ENCODE measurements at regions not wholly inside any gene's neighbourhood (a gene's known extent, or its start where the extent isn't known, plus 50 kb on each side); places are given as distances from the start of the nearest gene placed in this dataset.

- no peak for DNase-seq
- H3K27me3 ChIP-seq = no peaks in the 10 kb centered on the region
- H3K4me3 ChIP-seq = no peak overlapping the region
- H3K27ac ChIP-seq = no peak overlapping the region
- intact Hi-C loops (cut with DNase I; ENCODE audit: low total_unique reads) = no loop called here
- WGBS, 2 donors = 65 to 68% methylated on average over 1 of the region's 1 CpG
- no peaks in the 10 kb centered on the region for H3K9me3 ChIP-seq
- no peaks in the 10 kb centered on the region for H3K36me3 ChIP-seq (ENCODE audit: low read depth, missing control alignments)
- no peak for TF ChIP-seq POLR2A (IDR thresholded peaks at IDR 0.05)
- TF ChIP-seq, protein P1, sequence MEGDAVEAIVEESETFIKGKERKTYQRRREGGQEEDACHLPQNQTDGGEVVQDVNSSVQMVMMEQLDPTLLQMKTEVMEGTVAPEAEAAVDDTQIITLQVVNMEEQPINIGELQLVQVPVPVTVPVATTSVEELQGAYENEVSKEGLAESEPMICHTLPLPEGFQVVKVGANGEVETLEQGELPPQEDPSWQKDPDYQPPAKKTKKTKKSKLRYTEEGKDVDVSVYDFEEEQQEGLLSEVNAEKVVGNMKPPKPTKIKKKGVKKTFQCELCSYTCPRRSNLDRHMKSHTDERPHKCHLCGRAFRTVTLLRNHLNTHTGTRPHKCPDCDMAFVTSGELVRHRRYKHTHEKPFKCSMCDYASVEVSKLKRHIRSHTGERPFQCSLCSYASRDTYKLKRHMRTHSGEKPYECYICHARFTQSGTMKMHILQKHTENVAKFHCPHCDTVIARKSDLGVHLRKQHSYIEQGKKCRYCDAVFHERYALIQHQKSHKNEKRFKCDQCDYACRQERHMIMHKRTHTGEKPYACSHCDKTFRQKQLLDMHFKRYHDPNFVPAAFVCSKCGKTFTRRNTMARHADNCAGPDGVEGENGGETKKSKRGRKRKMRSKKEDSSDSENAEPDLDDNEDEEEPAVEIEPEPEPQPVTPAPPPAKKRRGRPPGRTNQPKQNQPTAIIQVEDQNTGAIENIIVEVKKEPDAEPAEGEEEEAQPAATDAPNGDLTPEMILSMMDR (IDR thresholded peaks at IDR 0.05) = no peak
- no peaks in the 10 kb centered on the region for H3K4me1 ChIP-seq
Observed at GRCh38 chr14:53531730-53532129, 378.6 kb upstream of the DDHD1 start.

- Histone ChIP-seq H3K36me3 (ENCODE audit: low read depth, missing control alignments) (no peaks in the 10 kb centered on the region), H3K27me3 (no peaks in the 10 kb centered on the region), H3K9me3 (no peaks in the 10 kb centered on the region), H3K4me3 (no peak overlapping the region), H3K4me1 (no peaks in the 10 kb centered on the region), H3K27ac (no peak overlapping the region)
- no peak for DNase-seq
- intact Hi-C loops (cut with DNase I; ENCODE audit: low total_unique reads) = no loop called here
- no peak for TF ChIP-seq POLR2A (IDR thresholded peaks at IDR 0.05)
- TF ChIP-seq, protein P1 (IDR thresholded peaks at IDR 0.05) = no peak
- WGBS, 2 donors = 90 to 100% methylated on average over 1 of the region's 1 CpG
Observed at GRCh38 chr14:53531156-53531555, 378.0 kb upstream of the DDHD1 start.

DNA sequence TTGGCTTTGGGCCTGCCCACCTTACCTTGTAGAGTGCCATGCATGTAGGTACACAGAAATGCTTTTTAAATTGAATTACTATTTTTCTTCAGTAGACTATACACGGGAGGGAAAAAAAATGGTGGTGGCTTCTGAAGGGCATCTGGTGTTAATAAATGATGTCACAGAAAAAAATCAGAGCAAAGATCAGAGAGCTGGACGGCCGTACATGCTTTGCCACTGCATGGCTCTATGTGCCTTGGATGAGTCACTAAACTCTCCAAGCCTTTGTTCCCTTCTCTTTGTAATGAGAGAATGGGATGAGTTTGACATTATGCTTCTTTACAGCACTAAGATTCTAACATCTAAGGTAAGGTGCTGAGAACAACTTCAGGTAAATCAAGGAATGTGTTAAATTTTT is 376.4 kb upstream of the DDHD1 start:
- intact Hi-C loops (cut with DNase I; ENCODE audit: low total_unique reads) = no loop called here
- H3K9me3 ChIP-seq = no peaks in the 10 kb centered on the region
- WGBS, 2 donors = 92 to 100% methylated on average over 3 of the region's 3 CpGs
- H3K36me3 ChIP-seq (ENCODE audit: low read depth, missing control alignments) = no peaks in the 10 kb centered on the region
- H3K27me3 ChIP-seq = no peaks in the 10 kb centered on the region
- H3K27ac ChIP-seq = no peak overlapping the region
- H3K4me1 ChIP-seq = no peaks in the 10 kb centered on the region
- H3K4me3 ChIP-seq = no peak overlapping the region
- DNase-seq = no peak
- TF ChIP-seq, protein P1 (IDR thresholded peaks at IDR 0.05) = no peak
- TF ChIP-seq POLR2A (IDR thresholded peaks at IDR 0.05) = no peak

- 91 to 94% methylated on average over 2 of the region's 2 CpGs for WGBS, 2 donors
- Histone ChIP-seq H3K27me3 (no peaks in the 10 kb centered on the region), H3K9me3 (no peaks in the 10 kb centered on the region), H3K4me1 (no peaks in the 10 kb centered on the region), H3K4me3 (no peak overlapping the region), H3K27ac (no peak overlapping the region), H3K36me3 (ENCODE audit: low read depth, missing control alignments) (no peaks in the 10 kb centered on the region)
- DNase-seq = no peak
- no peak for TF ChIP-seq POLR2A (IDR thresholded peaks at IDR 0.05)
- TF ChIP-seq, protein P1 (IDR thresholded peaks at IDR 0.05) = no peak
- intact Hi-C loops (cut with DNase I; ENCODE audit: low total_unique reads) = no loop called here
Observed at GRCh38 chr14:53528185-53528671, 375.1 kb upstream of the DDHD1 start.

GRCh38 chr14:53526200-53526599 is 373.1 kb upstream of the DDHD1 start:
- no peaks in the 10 kb centered on the region for H3K27me3 ChIP-seq
- no peaks in the 10 kb centered on the region for H3K4me1 ChIP-seq
- no peak overlapping the region for H3K27ac ChIP-seq
- H3K36me3 ChIP-seq (ENCODE audit: low read depth, missing control alignments) = no peaks in the 10 kb centered on the region
- intact Hi-C loops (cut with DNase I; ENCODE audit: low total_unique reads) = no loop called here
- 96 to 99% methylated on average over 3 of the region's 3 CpGs for WGBS, 2 donors
- H3K9me3 ChIP-seq = no peaks in the 10 kb centered on the region
- no peak for DNase-seq
- H3K4me3 ChIP-seq = no peak overlapping the region
- TF ChIP-seq, protein P1 (IDR thresholded peaks at IDR 0.05) = no peak
- no peak for TF ChIP-seq POLR2A (IDR thresholded peaks at IDR 0.05)

Measured in testis (tissue), 2 donors.